K562 (cell line): ENCODE measurements at regions not wholly inside any gene's neighbourhood (a gene's known extent, or its start where the extent isn't known, plus 50 kb on each side); places are given as distances from the start of the nearest gene placed in this dataset.

Experiments used
- ATAC-seq: fragments of 200-7000 bp; cut with Tn5 transposase; 3 replicates; pipeline ENCODE4 v1.9.1; 2020; ENCODE audit warnings: moderate library complexity
- BruUV-seq: library from RNA; stranded (reverse); fragments of 400-500 nt; replicated peaks from 2 replicates; lab custom pipeline; 2021; lab: Mats Ljungman, UMichigan
- CTCF ChIA-PET: fragments of 300-600 bp; formaldehyde crosslinking; extraction: SDS; loops from one replicate; lab custom pipeline; 2021; ENCODE audit warnings: low intra/inter-chr PET ratio; lab: Yijun Ruan, JAX
- POLR2A ChIA-PET: fragments of 300-600, 350-650 bp; sonication (Branson Sonifier 250); formaldehyde crosslinking; extraction: SDS; loops from one replicate; lab custom pipeline; 2021; ENCODE audit warnings: antibody characterized with exemption, inconsistent platforms; lab: Yijun Ruan, JAX
- DNase-seq, 4 experiments: peaks; one replicate each; pipeline versions ENCODE4 v3.0.0 to v3.0.0-alpha.2; 2011 to 2018; ENCODE audit warnings: low spot score in 3 of 4, mixed read lengths in 3 of 4; ENCODE audit errors: extremely low read depth in 1 of 4
- FAIRE-seq: peaks from 2 replicates; lab custom pipeline; 2011; peaks lifted over from hg19 to GRCh38; lab: Jason Lieb, UNC
- H2AFZ ChIP-seq: 2 replicates; pipeline ENCODE4 v1.6.0; 2011; ENCODE audit warnings: low read depth, low read length, control low read depth, inconsistent platforms
- H3K27ac ChIP-seq: fragments of 200-600 bp; 3 replicates; pipeline ENCODE4 v1.8.0; 2011; ENCODE audit warnings: low read depth, mild to moderate bottlenecking, control low read depth, inconsistent platforms, low read length, moderate library complexity, mixed read lengths; ENCODE audit errors: extremely low read depth
- H3K27me3 ChIP-seq, 2 experiments: fragments of 300-600 bp in 1 of 2; 2 replicates in 1 of 2; 3 replicates in 1 of 2; pipeline versions ENCODE4 v1.6.0 to v1.8.0; 2011; ENCODE audit warnings: inconsistent platforms in 2 of 2, low read length in 2 of 2, mild to moderate bottlenecking in 1 of 2, mixed read lengths in 1 of 2, moderate library complexity in 1 of 2; ENCODE audit not compliant: control insufficient read depth in 2 of 2, insufficient read depth in 2 of 2
- H3K36me3 ChIP-seq: fragments of 300-600 bp; 3 replicates; pipeline ENCODE4 v1.8.0; 2011; ENCODE audit warnings: mild to moderate bottlenecking, low read length, inconsistent platforms; ENCODE audit not compliant: control insufficient read depth, insufficient read depth
- H3K4me1 ChIP-seq, 2 experiments: fragments of 200-600 bp in 1 of 2; replicated peaks in 1 of 2; 2 replicates in 1 of 2; 3 replicates in 1 of 2; pipeline versions ENCODE4 v1.5.1 to v1.8.0; 2011; ENCODE audit warnings: inconsistent platforms in 2 of 2, low read length in 2 of 2, mild to moderate bottlenecking in 1 of 2, mixed read lengths in 1 of 2, moderate library complexity in 1 of 2; ENCODE audit not compliant: control insufficient read depth in 2 of 2, insufficient read depth in 2 of 2
- H3K4me2 ChIP-seq: 2 replicates; pipeline ENCODE4 v1.6.1; 2011; ENCODE audit warnings: low read length, control low read depth, inconsistent platforms, mixed read lengths; ENCODE audit not compliant: insufficient read depth
- H3K4me3 ChIP-seq: fragments of 200-600 bp; sonication (generic), shearing (Covaris generic); 2 replicates; pipeline ENCODE4 v1.5.1; 2016; ENCODE audit warnings: control low read depth, inconsistent platforms
- H3K79me2 ChIP-seq: fragments of 200-600 bp; 3 replicates; pipeline ENCODE4 v1.8.0; 2011; ENCODE audit warnings: low read length, inconsistent platforms; ENCODE audit not compliant: control insufficient read depth, insufficient read depth
- H3K9ac ChIP-seq, 2 experiments: 2 replicates each; pipeline versions ENCODE4 v1.6.0 to v1.6.1; 2011; ENCODE audit warnings: low read depth in 2 of 2, low read length in 2 of 2, control low read depth in 1 of 2, inconsistent platforms in 1 of 2, mild to moderate bottlenecking in 1 of 2, mixed read lengths in 1 of 2; ENCODE audit not compliant: insufficient read depth in 1 of 2
- H3K9me1 ChIP-seq: one replicate; pipeline ENCODE4 v1.6.0; 2011; ENCODE audit warnings: inconsistent platforms, mild to moderate bottlenecking, low read length, moderate library complexity; ENCODE audit not compliant: control insufficient read depth, insufficient read depth
- H3K9me3 ChIP-seq: replicated peaks from 2 replicates; pipeline ENCODE4 v1.5.1; 2011; ENCODE audit warnings: low read depth, low read length, inconsistent platforms; ENCODE audit not compliant: control insufficient read depth, insufficient read depth
- H4K20me1 ChIP-seq: replicated peaks from 2 replicates; pipeline ENCODE4 v1.6.1; 2011; ENCODE audit warnings: low read length, inconsistent platforms, mixed read lengths; ENCODE audit not compliant: control insufficient read depth, insufficient read depth
- POLR2G ChIP-seq: fragments of 200-400 bp; formaldehyde crosslinking; IDR thresholded peaks from 2 replicates; pipeline ENCODE4 v1.6.1; 2017; ENCODE audit warnings: low read depth, mild to moderate bottlenecking, antibody characterized with exemption, low read length, moderate library complexity
- RBFOX2 ChIP-seq: fragments of 200-400 bp; formaldehyde crosslinking; IDR thresholded peaks from 2 replicates; pipeline ENCODE4 v1.6.1; 2017; ENCODE audit warnings: low read depth, mild to moderate bottlenecking, low read length, moderate library complexity
- ZBTB1 ChIP-seq: sonication (generic); formaldehyde crosslinking; IDR thresholded peaks from 2 replicates; pipeline ENCODE4 v1.8.1; 2023; ENCODE audit warnings: missing genetic modification reagents, low read depth, mild to moderate bottlenecking, borderline replicate concordance
- WGBS: fragments of 100-300 bp; shearing (Covaris generic); methylation state at CpG from one replicate; pipeline ENCODE4 v1.1.6; 2016; ENCODE audit warnings: low coverage, mixed read lengths; ENCODE audit not compliant: insufficient coverage; ENCODE audit errors: missing lambda C conversion rate; 5-methylcytosine and 5-hydroxymethylcytosine counted together
- in situ Hi-C: fragments of 300-500 bp; cut with MboI; formaldehyde crosslinking; loops from 4 replicates; pipeline ENCODE4 v1.15.0; 2018; ENCODE audit warnings: inconsistent platforms, mixed read lengths
- intact Hi-C: fragments of 100-400 bp; cut with micrococcal nuclease; formaldehyde crosslinking; loops from 2 replicates; pipeline ENCODE4 v1.14.2; 2022
- TF ChIP-seq, protein P1 (sequence below): fragments of 250-450 bp; sonication (Bioruptor Pico); IDR thresholded peaks from 2 replicates; pipeline ENCODE4 v1.4.0; 2020; ENCODE audit warnings: mild to moderate bottlenecking, moderate library complexity
- TF ChIP-seq, protein P2 (sequence below): fragments of 250-450 bp; sonication (Bioruptor Pico); IDR thresholded peaks from 2 replicates; pipeline ENCODE4 v1.5.1; 2021; ENCODE audit warnings: mild to moderate bottlenecking

DNA sequence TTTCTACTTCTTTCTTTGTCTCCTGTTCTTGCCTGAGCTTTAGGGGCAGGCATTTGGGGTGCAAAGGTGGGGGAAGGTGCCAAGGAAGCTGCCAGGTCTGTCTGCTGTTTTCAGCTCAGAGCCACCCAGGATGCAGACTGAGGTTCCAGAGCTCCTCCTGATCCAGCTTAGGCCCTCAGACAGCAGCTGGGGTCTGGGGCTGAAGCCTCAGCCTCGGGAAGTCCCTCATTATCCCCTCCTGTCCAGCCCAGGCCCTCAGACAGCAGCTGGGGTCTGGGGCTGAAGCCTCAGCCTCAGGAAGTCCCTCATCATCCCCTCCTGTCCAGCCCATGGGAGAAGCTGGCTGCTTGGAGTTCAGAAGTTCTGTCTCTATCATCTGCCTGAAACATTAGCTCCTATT, 257.7 kb upstream of the CSF3R start:
- H3K4me2 ChIP-seq = no peak overlapping the region
- POLR2A ChIA-PET = no interaction called here
- H2AFZ ChIP-seq = no peak overlapping the region
- H3K4me3 ChIP-seq = no peak overlapping the region
- H3K36me3 ChIP-seq = no peaks in the 10 kb centered on the region
- no peak overlapping the region for H3K9ac ChIP-seq
- no peaks in the 10 kb centered on the region for H3K4me1 ChIP-seq
- TF ChIP-seq, protein P1, sequence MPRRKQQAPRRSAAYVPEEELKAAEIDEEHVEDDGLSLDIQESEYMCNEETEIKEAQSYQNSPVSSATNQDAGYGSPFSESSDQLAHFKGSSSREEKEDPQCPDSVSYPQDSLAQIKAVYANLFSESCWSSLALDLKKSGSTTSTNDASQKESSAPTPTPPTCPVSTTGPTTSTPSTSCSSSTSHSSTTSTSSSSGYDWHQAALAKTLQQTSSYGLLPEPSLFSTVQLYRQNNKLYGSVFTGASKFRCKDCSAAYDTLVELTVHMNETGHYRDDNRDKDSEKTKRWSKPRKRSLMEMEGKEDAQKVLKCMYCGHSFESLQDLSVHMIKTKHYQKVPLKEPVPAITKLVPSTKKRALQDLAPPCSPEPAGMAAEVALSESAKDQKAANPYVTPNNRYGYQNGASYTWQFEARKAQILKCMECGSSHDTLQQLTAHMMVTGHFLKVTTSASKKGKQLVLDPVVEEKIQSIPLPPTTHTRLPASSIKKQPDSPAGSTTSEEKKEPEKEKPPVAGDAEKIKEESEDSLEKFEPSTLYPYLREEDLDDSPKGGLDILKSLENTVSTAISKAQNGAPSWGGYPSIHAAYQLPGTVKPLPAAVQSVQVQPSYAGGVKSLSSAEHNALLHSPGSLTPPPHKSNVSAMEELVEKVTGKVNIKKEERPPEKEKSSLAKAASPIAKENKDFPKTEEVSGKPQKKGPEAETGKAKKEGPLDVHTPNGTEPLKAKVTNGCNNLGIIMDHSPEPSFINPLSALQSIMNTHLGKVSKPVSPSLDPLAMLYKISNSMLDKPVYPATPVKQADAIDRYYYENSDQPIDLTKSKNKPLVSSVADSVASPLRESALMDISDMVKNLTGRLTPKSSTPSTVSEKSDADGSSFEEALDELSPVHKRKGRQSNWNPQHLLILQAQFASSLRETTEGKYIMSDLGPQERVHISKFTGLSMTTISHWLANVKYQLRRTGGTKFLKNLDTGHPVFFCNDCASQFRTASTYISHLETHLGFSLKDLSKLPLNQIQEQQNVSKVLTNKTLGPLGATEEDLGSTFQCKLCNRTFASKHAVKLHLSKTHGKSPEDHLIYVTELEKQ (CRISPR knock-in tag) = no peak
- TF ChIP-seq POLR2G = no peak
- TF ChIP-seq RBFOX2 = no peak
- TF ChIP-seq, protein P2, sequence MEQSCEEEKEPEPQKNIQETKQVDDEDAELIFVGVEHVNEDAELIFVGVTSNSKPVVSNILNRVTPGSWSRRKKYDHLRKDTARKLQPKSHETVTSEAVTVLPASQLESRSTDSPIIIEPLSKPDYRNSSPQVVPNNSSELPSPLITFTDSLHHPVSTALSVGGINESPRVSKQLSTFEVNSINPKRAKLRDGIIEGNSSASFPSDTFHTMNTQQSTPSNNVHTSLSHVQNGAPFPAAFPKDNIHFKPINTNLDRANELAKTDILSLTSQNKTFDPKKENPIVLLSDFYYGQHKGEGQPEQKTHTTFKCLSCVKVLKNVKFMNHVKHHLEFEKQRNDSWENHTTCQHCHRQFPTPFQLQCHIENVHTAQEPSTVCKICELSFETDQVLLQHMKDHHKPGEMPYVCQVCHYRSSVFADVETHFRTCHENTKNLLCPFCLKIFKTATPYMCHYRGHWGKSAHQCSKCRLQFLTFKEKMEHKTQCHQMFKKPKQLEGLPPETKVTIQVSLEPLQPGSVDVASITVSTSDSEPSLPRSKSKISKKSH (CRISPR knock-in tag) = no peak
- TF ChIP-seq ZBTB1 = no peak
- DNase-seq (no peak), FAIRE-seq (no peak), ATAC-seq (no peak)
- H3K79me2 ChIP-seq = no peaks in the 10 kb centered on the region
- BruUV-seq = no TSS peak
- H3K27ac ChIP-seq = no peak overlapping the region
- H4K20me1 ChIP-seq = no peaks in the 10 kb centered on the region
- in situ Hi-C loops = no loop called here
- intact Hi-C loops = no loop called here
- H3K9me1 ChIP-seq = no peaks in the 10 kb centered on the region
- no peaks in the 10 kb centered on the region for H3K9me3 ChIP-seq
- CTCF ChIA-PET = no interaction called here
- WGBS = 0% methylated on average over 1 of the region's 1 CpG
- H3K27me3 ChIP-seq = peaks cover 14 to 19% of the 10 kb centered on the region in 2 experiments
